HG03469 (cell line): ENCODE measurements at regions not wholly inside any gene's neighbourhood (a gene's known extent, or its start where the extent isn't known, plus 50 kb on each side); places are given as distances from the start of the nearest gene placed in this dataset.

Experiments
- ATAC-seq: cut with Tn5 transposase; IDR thresholded peaks from one replicate; pipeline ENCODE4 v1.9.1; 2021; ENCODE audit warnings: mild to moderate bottlenecking, moderate library complexity, moderate number of reproducible peaks; ENCODE audit not compliant: unreplicated experiment

GRCh38 chr2:133837441-133838094 is 269.3 kb upstream of the NCKAP5 start:
- ATAC-seq = no peak

GRCh38 chr2:133838642-133839365 is 270.5 kb upstream of the NCKAP5 start:
- no peak for ATAC-seq

- ATAC-seq = no peak
Measured at GRCh38 chr2:133839677-133840076, 271.4 kb upstream of the NCKAP5 start.

GRCh38 chr2:133840761-133841160 is 272.5 kb upstream of the NCKAP5 start:
- ATAC-seq = no peak

GRCh38 chr2:133841900-133842299 is 273.6 kb upstream of the NCKAP5 start:
- no peak for ATAC-seq

GRCh38 chr2:133842446-133842845 is 274.2 kb upstream of the NCKAP5 start:
- no peak for ATAC-seq

GRCh38 chr2:133843091-133843490 is 274.8 kb upstream of the NCKAP5 start:
- ATAC-seq = no peak

- no peak for ATAC-seq
Measured at GRCh38 chr2:133843551-133843950, 275.3 kb upstream of the NCKAP5 start.

GRCh38 chr2:133844214-133844892 is 276.1 kb upstream of the NCKAP5 start:
- no peak for ATAC-seq

GRCh38 chr2:133846476-133846875 is 278.2 kb upstream of the NCKAP5 start:
- no peak for ATAC-seq

- ATAC-seq = no peak
Measured at GRCh38 chr2:133847591-133847990, 279.3 kb upstream of the NCKAP5 start.

GRCh38 chr2:133848111-133848649 is 279.9 kb upstream of the NCKAP5 start:
- ATAC-seq = no peak

- ATAC-seq = no peak
Measured at GRCh38 chr2:133849341-133849740, 281.1 kb upstream of the NCKAP5 start.

GRCh38 chr2:133854603-133855200 is 286.4 kb upstream of the NCKAP5 start:
- no peak for ATAC-seq

- ATAC-seq = no peak
Measured at GRCh38 chr2:133855526-133855925, 287.3 kb upstream of the NCKAP5 start.

- ATAC-seq = no peak
Measured at GRCh38 chr2:133856678-133857077, 288.4 kb upstream of the NCKAP5 start.

- no peak for ATAC-seq
Measured at GRCh38 chr2:133859578-133859977, 291.3 kb upstream of the NCKAP5 start.

- ATAC-seq = no peak
Measured at GRCh38 chr2:133862400-133862977, 294.2 kb upstream of the NCKAP5 start.

GRCh38 chr2:133863106-133863800 is 295.0 kb upstream of the NCKAP5 start:
- no peak for ATAC-seq

- ATAC-seq = no peak
Measured at GRCh38 chr2:133865141-133865540, 296.9 kb upstream of the NCKAP5 start.
